ENCODE measurements at regions not wholly inside any gene's neighbourhood (a gene's known extent, or its start where the extent isn't known, plus 50 kb on each side); places are given as distances from the start of the nearest gene placed in this dataset.
"Not testable (repeated sequence)": the region's sequence is repeated elsewhere in the genome, so short reads cannot be mapped to it uniquely, and the experiment has no call there.

DNA sequence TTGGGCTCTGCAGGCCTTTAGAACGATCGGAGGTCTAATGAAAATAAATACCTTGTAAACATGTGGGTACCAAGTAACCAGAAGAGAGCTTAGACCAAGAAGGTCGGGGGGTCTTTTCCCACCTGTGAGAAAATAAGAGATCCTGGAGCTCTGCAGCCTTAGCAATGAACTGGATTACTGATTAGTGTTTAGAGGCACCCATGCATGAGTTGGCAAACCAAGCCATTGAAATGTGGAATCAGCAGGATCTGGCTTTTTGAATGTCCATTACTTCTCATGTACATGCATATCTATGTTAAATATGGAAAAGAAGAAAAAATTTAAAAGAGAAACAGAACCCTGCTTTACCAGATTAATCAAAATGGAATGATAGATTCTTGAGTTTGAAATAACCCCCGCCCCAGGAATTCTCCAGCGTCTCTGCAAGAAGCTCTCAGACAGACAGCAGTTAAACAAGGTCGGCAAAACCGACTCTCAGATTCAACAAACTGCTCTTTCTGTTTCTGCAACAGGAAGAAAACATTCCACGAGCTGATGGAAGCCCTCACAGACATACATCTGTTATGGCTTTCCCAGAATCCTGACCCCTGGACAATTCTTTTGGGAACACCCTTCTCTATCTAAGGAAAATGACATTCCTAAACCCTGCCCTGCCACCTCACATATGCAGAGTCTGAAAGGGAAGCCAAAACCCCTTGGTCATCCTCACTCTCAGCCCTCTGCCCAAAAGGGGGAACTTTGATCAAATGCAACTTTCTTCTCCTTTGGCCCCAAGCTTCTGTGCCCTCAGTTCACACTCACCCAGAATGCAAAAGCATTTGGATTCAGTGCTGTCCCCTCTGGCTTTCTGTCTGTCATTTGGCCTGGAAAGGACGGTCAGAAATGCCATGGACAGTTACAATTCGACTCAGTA, 78.7 kb upstream of the EN2 start:
- Histone ChIP-seq H3K27me3 (ENCODE audit: control insufficient read depth, insufficient read depth) (no peaks in the 10 kb centered on the region), H3K4me3 (ENCODE audit: low read length) (no peak overlapping the region), H3K9me3 (ENCODE audit: control insufficient read depth, low read length) (no peaks in the 10 kb centered on the region), H3K27ac (ENCODE audit: low read length) (no peak overlapping the region), H3K4me1 (ENCODE audit: control insufficient read depth, insufficient read depth, low read length) (peaks cover 6% of the 10 kb centered on the region)
- ATAC-seq (no peak), DNase-seq (no peak)
- 4% methylated on average over 10 of the region's 10 CpGs for WGBS
- intact Hi-C loops (cut with DNase I), result no loop called here

DNA sequence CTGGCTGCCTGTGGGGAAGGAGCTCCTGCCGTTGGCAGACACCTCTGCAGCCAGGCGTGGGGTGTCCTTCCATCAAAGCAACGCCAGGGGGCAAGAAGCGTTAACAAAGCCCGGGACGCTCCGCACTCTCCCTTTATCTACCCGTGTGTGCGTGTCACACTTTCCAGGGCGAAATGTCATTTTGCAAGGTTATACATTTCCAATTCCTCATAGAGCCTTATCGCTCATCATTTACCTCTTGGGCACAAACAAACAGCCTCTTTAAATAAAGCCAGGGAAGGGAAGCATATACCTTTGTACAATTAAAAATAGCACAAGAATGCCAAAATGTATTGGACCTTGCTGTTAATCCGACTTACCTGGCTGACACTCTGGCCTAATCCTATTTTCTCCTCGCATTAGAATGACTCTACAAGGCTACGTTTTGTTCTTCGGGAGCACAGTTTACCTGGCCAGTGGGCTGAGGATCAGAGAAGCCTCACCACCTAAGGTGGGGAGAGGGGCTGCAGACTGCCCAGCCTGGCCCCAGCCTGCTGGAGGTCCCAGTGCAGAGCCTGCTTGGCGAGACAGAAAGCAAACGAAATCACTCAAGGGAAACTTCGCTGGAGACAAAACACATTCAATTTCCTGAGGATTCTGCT, 77.6 kb upstream of the EN2 start:
- 2% methylated on average over 18 of the region's 18 CpGs for WGBS
- Histone ChIP-seq H3K4me1 (ENCODE audit: control insufficient read depth, insufficient read depth, low read length) (peaks cover 6% of the 10 kb centered on the region), H3K9me3 (ENCODE audit: control insufficient read depth, low read length) (no peaks in the 10 kb centered on the region), H3K27ac (ENCODE audit: low read length) (no peak overlapping the region), H3K4me3 (ENCODE audit: low read length) (no peak overlapping the region), H3K27me3 (ENCODE audit: control insufficient read depth, insufficient read depth) (no peaks in the 10 kb centered on the region)
- intact Hi-C loops (cut with DNase I), result no loop called here
- DNase-seq (peak; percentile 60 to 82 (median 78)), ATAC-seq (peak; percentile 64 to 73)

DNA sequence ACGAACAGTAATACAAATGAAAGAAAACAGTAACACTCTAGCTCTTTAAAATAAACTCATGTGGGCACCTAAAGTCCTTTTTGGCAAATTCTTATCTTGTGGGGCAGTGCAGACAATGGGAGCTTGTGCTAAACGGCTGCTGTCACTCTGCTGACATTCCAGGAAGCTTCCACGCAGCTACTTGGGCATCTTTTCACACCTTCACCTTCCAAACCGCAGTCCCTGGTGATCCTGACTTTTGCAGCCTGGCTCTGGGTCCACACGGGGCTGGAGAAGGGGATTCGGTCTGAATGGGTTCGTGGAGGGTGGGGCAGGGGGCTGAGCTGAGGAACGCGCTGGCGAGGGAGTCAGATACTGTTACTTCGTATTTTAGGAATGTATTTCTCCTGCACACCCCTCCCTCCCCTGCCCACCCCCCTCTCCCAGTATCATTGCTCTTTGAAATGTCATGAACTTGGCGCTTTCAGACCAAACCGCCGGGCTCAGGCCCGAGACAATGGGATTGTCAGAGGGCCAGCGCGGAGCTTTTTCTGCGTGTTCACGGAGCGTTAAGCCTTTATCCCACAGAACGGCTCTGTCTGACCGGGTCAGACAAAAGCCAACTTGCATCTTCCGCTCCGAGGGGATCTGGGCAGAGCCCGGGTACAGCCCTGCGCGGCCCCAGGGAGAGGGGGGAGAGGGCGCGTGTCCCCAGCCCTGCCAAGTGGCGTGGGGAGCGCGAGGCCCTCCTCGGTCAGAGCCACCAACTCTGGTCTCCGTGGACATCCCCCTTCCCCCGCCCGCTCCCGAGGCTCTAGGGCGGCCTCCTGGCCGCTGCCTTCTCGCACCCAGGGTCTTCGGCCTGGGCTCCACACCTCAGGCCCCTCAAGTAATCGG, 76.7 kb upstream of the EN2 start:
- 2% methylated on average over 42 of the region's 42 CpGs for WGBS
- peak overlapping the region; percentile 6 for H3K4me3 ChIP-seq (ENCODE audit: low read length)
- H3K27me3 ChIP-seq (ENCODE audit: control insufficient read depth, insufficient read depth), result no peaks in the 10 kb centered on the region
- peaks cover 6% of the 10 kb centered on the region for H3K4me1 ChIP-seq (ENCODE audit: control insufficient read depth, insufficient read depth, low read length)
- ATAC-seq (peak; percentile 9 to 19), DNase-seq (peak in 2 of 3 donors; percentile 24 to 44)
- H3K9me3 ChIP-seq (ENCODE audit: control insufficient read depth, low read length), result no peaks in the 10 kb centered on the region
- no peak overlapping the region for H3K27ac ChIP-seq (ENCODE audit: low read length)
- intact Hi-C loops (cut with DNase I), result no loop called here

DNA sequence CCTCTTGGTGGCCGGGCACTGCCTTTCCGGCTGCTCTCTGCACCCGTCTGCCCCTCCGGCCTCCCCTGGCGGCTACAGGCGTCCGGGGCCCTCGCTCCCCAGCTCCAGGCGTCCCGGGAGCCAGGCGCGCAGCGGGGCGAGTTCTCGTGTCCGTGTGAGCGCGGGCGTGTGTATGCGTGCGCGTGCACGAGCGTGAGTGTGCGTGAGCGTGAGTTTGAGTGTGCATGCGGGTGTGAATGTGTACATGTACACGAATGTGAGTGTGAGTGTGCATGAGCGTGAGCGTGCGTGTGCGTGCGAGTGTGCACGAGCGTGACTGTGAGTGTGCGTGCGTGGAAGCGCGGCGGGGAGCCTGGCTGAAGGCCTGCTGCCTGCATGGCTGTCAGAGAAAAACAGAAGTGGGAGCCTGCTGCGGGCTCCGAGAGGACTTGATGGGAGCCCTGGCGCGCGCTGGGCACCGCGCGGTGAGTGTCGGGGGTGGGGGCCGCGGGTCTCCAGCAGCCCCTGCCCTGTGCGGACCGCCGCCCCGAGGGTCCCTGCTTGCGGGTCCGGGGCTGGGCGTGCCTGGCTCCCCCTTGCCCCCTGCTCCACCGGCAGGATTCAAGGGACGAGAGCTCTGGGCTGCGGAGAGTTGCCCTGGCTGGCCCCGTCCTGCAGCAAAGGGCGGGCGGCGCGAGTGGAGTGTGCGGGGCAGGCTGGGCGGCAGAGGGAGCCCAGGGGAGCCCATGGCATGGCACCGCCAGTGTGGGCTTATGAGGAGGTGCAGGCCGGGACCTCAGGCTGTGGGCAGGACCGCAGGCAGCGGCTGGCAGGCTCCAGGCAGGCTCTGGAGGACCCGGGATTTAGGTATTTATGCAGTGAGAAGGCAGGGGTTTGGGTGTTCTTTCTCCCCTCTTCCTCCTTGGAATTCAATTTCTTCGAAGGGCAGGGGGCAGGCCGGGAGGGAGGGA, 75.8 kb upstream of the EN2 start:
- H3K27ac ChIP-seq (ENCODE audit: low read length), result no peak overlapping the region
- intact Hi-C loops (cut with DNase I), result no loop called here
- 2% methylated on average over 75 of the region's 75 CpGs for WGBS
- peaks cover 6% of the 10 kb centered on the region for H3K4me1 ChIP-seq (ENCODE audit: control insufficient read depth, insufficient read depth, low read length)
- no peaks in the 10 kb centered on the region for H3K27me3 ChIP-seq (ENCODE audit: control insufficient read depth, insufficient read depth)
- H3K4me3 ChIP-seq (ENCODE audit: low read length), result peak overlapping the region; percentile 6
- ATAC-seq (peak; percentile 9 to 37), DNase-seq (peak in 2 of 3 donors; percentile 44 to 56)
- H3K9me3 ChIP-seq (ENCODE audit: control insufficient read depth, low read length), result no peaks in the 10 kb centered on the region

DNA sequence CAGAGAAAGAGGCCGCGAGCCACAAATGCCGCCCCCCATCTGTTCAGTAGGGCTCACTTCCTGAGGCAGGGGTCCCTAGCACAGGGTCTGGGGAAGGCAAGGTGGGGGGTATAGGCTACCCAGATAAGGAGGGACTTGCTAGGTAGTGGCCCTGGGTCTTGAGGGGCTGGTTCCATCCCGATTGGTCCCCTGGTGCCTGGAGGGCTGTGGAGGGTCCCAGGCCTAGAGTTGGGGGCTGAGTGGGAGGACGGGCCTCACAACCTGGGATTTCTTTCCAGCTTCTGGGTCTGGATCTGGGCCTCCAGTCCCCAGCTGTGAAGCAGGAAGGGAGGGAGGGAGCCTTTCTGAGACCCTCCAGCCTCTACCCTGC, 75.1 kb upstream of the EN2 start:
- intact Hi-C loops (cut with DNase I), result no loop called here
- H3K27me3 ChIP-seq (ENCODE audit: control insufficient read depth, insufficient read depth), result no peaks in the 10 kb centered on the region
- 38% methylated on average over 5 of the region's 5 CpGs for WGBS
- no peak overlapping the region for H3K4me3 ChIP-seq (ENCODE audit: low read length)
- DNase-seq (peak in 1 of 3 donors; percentile 32), ATAC-seq (no peak)
- H3K27ac ChIP-seq (ENCODE audit: low read length), result no peak overlapping the region
- no peaks in the 10 kb centered on the region for H3K9me3 ChIP-seq (ENCODE audit: control insufficient read depth, low read length)
- H3K4me1 ChIP-seq (ENCODE audit: control insufficient read depth, insufficient read depth, low read length), result peaks cover 6% of the 10 kb centered on the region

DNA sequence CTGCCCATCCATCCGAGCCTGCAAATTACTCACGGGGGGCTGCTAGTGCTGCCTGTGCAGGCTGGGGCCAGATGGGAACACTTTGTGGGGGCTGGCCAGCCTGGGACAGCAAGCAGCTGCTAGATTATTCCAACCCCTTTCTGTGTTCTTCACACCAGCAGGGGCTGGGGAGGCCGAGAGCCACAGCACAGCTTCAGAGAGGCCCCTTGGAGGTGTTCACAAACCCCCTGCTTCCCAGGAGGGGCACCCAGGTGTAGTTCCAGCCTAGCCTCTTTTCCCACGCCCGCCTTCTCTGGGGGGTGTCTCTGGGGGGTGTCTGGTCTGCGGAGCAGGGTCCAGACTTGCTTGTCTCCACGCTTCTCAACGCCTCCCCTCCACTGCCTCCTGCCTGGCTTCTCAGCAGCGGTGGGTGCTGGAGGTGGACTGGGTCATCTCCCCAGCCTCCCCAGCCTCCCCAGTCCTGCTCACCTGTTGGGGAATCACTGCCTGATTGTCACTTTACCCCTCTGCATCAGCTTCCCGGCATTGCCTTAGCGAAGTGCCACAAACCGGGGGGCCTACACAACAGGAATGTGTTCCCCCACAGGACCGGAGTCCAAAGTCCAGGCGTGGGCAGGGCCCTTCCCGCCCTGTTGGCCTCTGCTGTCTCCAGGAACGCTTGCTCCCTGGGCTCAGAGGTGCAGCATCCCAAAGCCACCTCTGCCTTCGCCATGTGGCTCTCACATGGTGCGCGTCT, 74.0 kb upstream of the EN2 start:
- Histone ChIP-seq H3K27me3 (ENCODE audit: control insufficient read depth, insufficient read depth) (no peaks in the 10 kb centered on the region), H3K4me1 (ENCODE audit: control insufficient read depth, insufficient read depth, low read length) (peaks cover 3% of the 10 kb centered on the region), H3K9me3 (ENCODE audit: control insufficient read depth, low read length) (no peaks in the 10 kb centered on the region), H3K27ac (ENCODE audit: low read length) (no peak overlapping the region), H3K4me3 (ENCODE audit: low read length) (no peak overlapping the region)
- intact Hi-C loops (cut with DNase I), result no loop called here
- ATAC-seq (no peak), DNase-seq (no peak)
- 75% methylated on average over 19 of the region's 19 CpGs for WGBS

DNA sequence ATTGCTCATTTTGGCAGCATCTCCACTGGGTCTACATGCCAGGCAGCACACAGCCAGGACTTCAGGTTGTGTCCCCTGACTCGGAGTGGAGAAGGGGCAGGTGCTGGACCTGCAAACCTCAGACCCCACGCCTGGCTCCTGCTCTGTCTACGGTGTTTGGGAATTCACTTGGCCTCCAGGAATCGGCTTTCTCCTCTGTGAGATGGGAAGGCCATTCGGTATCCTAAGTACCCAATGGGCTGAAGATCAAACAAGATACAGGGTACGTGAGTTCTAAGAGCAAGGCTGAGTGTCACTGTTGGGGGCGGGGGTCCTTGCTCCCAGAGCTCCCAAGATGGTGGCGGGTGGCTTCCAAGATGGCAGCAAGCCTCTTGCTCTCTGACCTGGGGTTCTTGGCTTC, 73.2 kb upstream of the EN2 start:
- intact Hi-C loops (cut with DNase I), result no loop called here
- no peak for DNase-seq

DNA sequence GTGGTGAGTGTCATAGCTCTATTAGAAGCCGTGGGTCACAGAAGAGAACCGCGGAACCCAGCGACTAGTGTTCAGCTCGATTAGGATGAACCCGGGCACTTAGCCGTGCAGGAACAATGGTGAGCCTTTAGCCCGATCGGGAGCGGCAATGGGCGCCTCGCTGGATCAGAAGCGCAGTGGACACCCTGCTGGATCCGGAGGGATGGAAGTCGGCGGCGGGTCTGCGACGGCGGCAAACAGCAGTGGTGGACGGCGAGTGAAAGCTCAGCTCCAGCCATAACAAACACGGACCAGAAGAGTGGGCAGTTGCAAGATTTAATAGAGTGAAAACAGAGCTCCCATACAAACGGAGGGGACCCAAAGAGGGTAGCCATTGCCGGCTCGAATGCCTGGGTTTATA, 72.7 kb upstream of the EN2 start:
- WGBS, result 84% methylated on average over 26 of the region's 26 CpGs
- intact Hi-C loops (cut with DNase I), result not testable (repeated sequence)

More for the DNA sequence above, 73.2 kb upstream of the EN2 start:
- Histone ChIP-seq H3K27ac (ENCODE audit: low read length) (no peak overlapping the region), H3K27me3 (ENCODE audit: control insufficient read depth, insufficient read depth) (no peaks in the 10 kb centered on the region), H3K9me3 (ENCODE audit: control insufficient read depth, low read length) (no peaks in the 10 kb centered on the region), H3K4me3 (ENCODE audit: low read length) (no peak overlapping the region), H3K4me1 (ENCODE audit: control insufficient read depth, insufficient read depth, low read length) (peaks cover 3% of the 10 kb centered on the region)
- no peak for ATAC-seq
- 83% methylated on average over 8 of the region's 8 CpGs for WGBS

DNA sequence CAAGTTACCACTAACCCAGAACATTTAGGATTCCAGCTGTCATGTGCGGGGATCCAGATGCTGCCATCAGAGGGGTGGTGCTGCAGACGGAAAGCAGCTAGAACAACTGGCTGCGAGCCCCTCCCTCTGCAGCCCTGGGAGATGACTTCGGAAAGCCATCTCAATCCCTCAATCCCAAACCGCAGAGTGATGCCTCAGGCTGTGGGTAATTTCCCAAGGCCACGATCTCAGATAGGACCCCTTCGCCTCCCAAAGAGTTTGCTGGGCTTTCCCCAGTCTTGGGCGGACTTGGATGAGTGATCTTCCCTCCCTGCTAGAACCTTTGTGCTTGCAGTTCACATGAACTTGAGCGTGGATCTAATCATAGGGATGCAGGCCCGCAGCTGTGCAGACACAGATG, 71.3 kb upstream of the EN2 start:
- Histone ChIP-seq H3K4me3 (ENCODE audit: low read length) (no peak overlapping the region), H3K27me3 (ENCODE audit: control insufficient read depth, insufficient read depth) (no peaks in the 10 kb centered on the region), H3K27ac (ENCODE audit: low read length) (no peak overlapping the region), H3K9me3 (ENCODE audit: control insufficient read depth, low read length) (no peaks in the 10 kb centered on the region), H3K4me1 (ENCODE audit: control insufficient read depth, insufficient read depth, low read length) (peaks cover 1% of the 10 kb centered on the region)
- 61% methylated on average over 10 of the region's 10 CpGs for WGBS
- intact Hi-C loops (cut with DNase I), result no loop called here
- DNase-seq (no peak), ATAC-seq (no peak)

More for the DNA sequence above, 72.7 kb upstream of the EN2 start:
- ATAC-seq; H3K9me3 ChIP-seq (ENCODE audit: control insufficient read depth, low read length); H3K27me3 ChIP-seq (ENCODE audit: control insufficient read depth, insufficient read depth); H3K27ac ChIP-seq (ENCODE audit: low read length); DNase-seq; H3K4me1 ChIP-seq (ENCODE audit: control insufficient read depth, insufficient read depth, low read length); H3K4me3 ChIP-seq (ENCODE audit: low read length): not testable (repeated sequence)
